ENCODE measurements at regions not wholly inside any gene's neighbourhood (a gene's known extent, or its start where the extent isn't known, plus 50 kb on each side); places are given as distances from the start of the nearest gene placed in this dataset.

- no peaks in the 10 kb centered on the region for H3K9me3 Mint-ChIP-seq (ENCODE audit: unreplicated experiment)
- POLR2A ChIA-PET = interaction anchor here (0.6 to 1.8 kb wide), 3 partner anchors 300 to 385 kb away, joined by 3 to 5 read pairs (median 3); partner anchors contain the start of gene EFNB2
- CTCF ChIA-PET = interaction anchor here (0.7 to 1.7 kb wide), 8 partner anchors 9 to 388 kb away, joined by 3 to 8 read pairs (median 4); no protein-coding TSS in a partner anchor
- BruUV-seq (replicated peaks) = no TSS peak
- no peak for DNase-seq (ENCODE audit: unreplicated experiment)
- no peaks in the 10 kb centered on the region for H3K36me3 Mint-ChIP-seq (ENCODE audit: insufficient read depth, unreplicated experiment)
- H3K27me3 Mint-ChIP-seq (ENCODE audit: insufficient read depth, unreplicated experiment) = no peaks in the 10 kb centered on the region
- no peak overlapping the region for H3K4me3 Mint-ChIP-seq (ENCODE audit: unreplicated experiment)
- intact Hi-C loops (cut with micrococcal nuclease) = loop anchor here (10.0 kb wide), 1 partner anchor 355 kb away; the partner anchor contains the start of gene ARGLU1
- no peak for TF ChIP-seq CTCF (IDR thresholded peaks at IDR 0.05; ENCODE audit: unreplicated experiment)
- no peak overlapping the region for H3K27ac Mint-ChIP-seq (ENCODE audit: low read depth, unreplicated experiment)
- H3K4me1 Mint-ChIP-seq (ENCODE audit: insufficient read depth, unreplicated experiment) = no peaks in the 10 kb centered on the region
Observed at GRCh38 chr13:106919638-106920037, 351.7 kb upstream of the ARGLU1 start.

- Mint-ChIP-seq H3K27me3 (ENCODE audit: insufficient read depth, unreplicated experiment) (no peaks in the 10 kb centered on the region), H3K27ac (ENCODE audit: low read depth, unreplicated experiment) (no peak overlapping the region), H3K36me3 (ENCODE audit: insufficient read depth, unreplicated experiment) (no peaks in the 10 kb centered on the region), H3K4me1 (ENCODE audit: insufficient read depth, unreplicated experiment) (no peaks in the 10 kb centered on the region), H3K4me3 (ENCODE audit: unreplicated experiment) (no peak overlapping the region), H3K9me3 (ENCODE audit: unreplicated experiment) (no peaks in the 10 kb centered on the region)
- no peak for TF ChIP-seq CTCF (IDR thresholded peaks at IDR 0.05; ENCODE audit: unreplicated experiment)
- intact Hi-C loops (cut with micrococcal nuclease) = no loop called here
- DNase-seq (ENCODE audit: unreplicated experiment) = no peak
- ChIA-PET POLR2A (interaction anchor here (0.9 to 1.8 kb wide), 2 partner anchors 352 to 384 kb away, joined by 3 to 5 read pairs; partner anchors contain the start of gene EFNB2), CTCF (interaction anchor here (0.7 to 1.7 kb wide), 7 partner anchors 9 to 387 kb away, joined by 3 to 8 read pairs (median 4); no protein-coding TSS in a partner anchor)
- BruUV-seq (replicated peaks) = no TSS peak
Observed at GRCh38 chr13:106919133-106919532, 351.2 kb upstream of the ARGLU1 start.

GRCh38 chr13:106918557-106918860, 350.6 kb upstream of the ARGLU1 start:
- Mint-ChIP-seq H3K4me1 (ENCODE audit: insufficient read depth, unreplicated experiment) (no peaks in the 10 kb centered on the region), H3K4me3 (ENCODE audit: unreplicated experiment) (peak overlapping the region; percentile 74), H3K27me3 (ENCODE audit: insufficient read depth, unreplicated experiment) (no peaks in the 10 kb centered on the region), H3K27ac (ENCODE audit: low read depth, unreplicated experiment) (no peak overlapping the region), H3K36me3 (ENCODE audit: insufficient read depth, unreplicated experiment) (no peaks in the 10 kb centered on the region), H3K9me3 (ENCODE audit: unreplicated experiment) (no peaks in the 10 kb centered on the region)
- CTCF ChIA-PET = interaction anchor here (0.6 to 1.7 kb wide), 5 partner anchors 11 to 379 kb away, joined by 3 to 6 read pairs (median 4); no protein-coding TSS in a partner anchor
- no peak for DNase-seq (ENCODE audit: unreplicated experiment)
- intact Hi-C loops (cut with micrococcal nuclease) = no loop called here
- no TSS peak for BruUV-seq (replicated peaks)
- POLR2A ChIA-PET = interaction anchor here (1.0 to 1.8 kb wide), 2 partner anchors 10 to 384 kb away, joined by 3 to 5 read pairs; partner anchors contain the start of gene EFNB2
- no peak for TF ChIP-seq CTCF (IDR thresholded peaks at IDR 0.05; ENCODE audit: unreplicated experiment)

- CTCF ChIA-PET = interaction anchor here (0.6 to 1.7 kb wide), 7 partner anchors 11 to 378 kb away, joined by 3 to 6 read pairs (median 3); no protein-coding TSS in a partner anchor
- H3K4me3 Mint-ChIP-seq (ENCODE audit: unreplicated experiment) = peak overlapping the region; percentile 74
- no peaks in the 10 kb centered on the region for H3K27me3 Mint-ChIP-seq (ENCODE audit: insufficient read depth, unreplicated experiment)
- TF ChIP-seq CTCF (IDR thresholded peaks at IDR 0.05; ENCODE audit: unreplicated experiment) = peak; percentile 90
- H3K4me1 Mint-ChIP-seq (ENCODE audit: insufficient read depth, unreplicated experiment) = no peaks in the 10 kb centered on the region
- intact Hi-C loops (cut with micrococcal nuclease) = loop anchor here (1.0 kb wide), 2 partner anchors 206 to 382 kb away; no protein-coding TSS in a partner anchor
- no peaks in the 10 kb centered on the region for H3K36me3 Mint-ChIP-seq (ENCODE audit: insufficient read depth, unreplicated experiment)
- peak; percentile 75 for DNase-seq (ENCODE audit: unreplicated experiment)
- no peaks in the 10 kb centered on the region for H3K9me3 Mint-ChIP-seq (ENCODE audit: unreplicated experiment)
- peak overlapping the region; percentile 31 for H3K27ac Mint-ChIP-seq (ENCODE audit: low read depth, unreplicated experiment)
- POLR2A ChIA-PET = interaction anchor here (0.7 to 1.8 kb wide), 3 partner anchors 10 to 383 kb away, joined by 3 to 5 read pairs (median 3); partner anchors contain the start of gene EFNB2
- no TSS peak for BruUV-seq (replicated peaks)
Observed at GRCh38 chr13:106917673-106918556, 350.0 kb upstream of the ARGLU1 start.

Data from MCF 10A (cell line).